Fibroblast of mammary gland (primary cell): ENCODE measurements at regions not wholly inside any gene's neighbourhood (a gene's known extent, or its start where the extent isn't known, plus 50 kb on each side); places are given as distances from the start of the nearest gene placed in this dataset.

ENCODE experiments used
- DNase-seq: peaks from one replicate; pipeline ENCODE4 v3.0.0-alpha.2; 2010; ENCODE audit warnings: low read depth
- H3K4me3 ChIP-seq: 2 replicates; pipeline ENCODE4 v1.5.1; 2011; ENCODE audit warnings: low read depth, mild to moderate bottlenecking, low read length, moderate library complexity; ENCODE audit not compliant: control insufficient read depth
- CTCF ChIP-seq: conservative IDR thresholded peaks from 2 replicates; pipeline ENCODE4 v1.5.1; 2011; ENCODE audit warnings: low read depth, low read length, inconsistent platforms; ENCODE audit not compliant: control insufficient read depth, insufficient read depth

- DNase-seq = no peak
- TF ChIP-seq CTCF = no peak
- no peak overlapping the region for H3K4me3 ChIP-seq
These were observed 170.5 kb upstream of the LRIG1 start for GRCh38 chr3:66671291-66671690.

GRCh38 chr3:66672830-66673229 is 172.0 kb upstream of the LRIG1 start:
- TF ChIP-seq CTCF = no peak
- DNase-seq = no peak
- H3K4me3 ChIP-seq = no peak overlapping the region

GRCh38 chr3:66673293-66673692 is 172.5 kb upstream of the LRIG1 start:
- no peak overlapping the region for H3K4me3 ChIP-seq
- no peak for DNase-seq
- no peak for TF ChIP-seq CTCF

- no peak overlapping the region for H3K4me3 ChIP-seq
- no peak for DNase-seq
- TF ChIP-seq CTCF = no peak
These were observed 174.5 kb upstream of the LRIG1 start for GRCh38 chr3:66675366-66675765.

GRCh38 chr3:66692042-66692765 is 191.4 kb upstream of the LRIG1 start:
- no peak for DNase-seq
- no peak overlapping the region for H3K4me3 ChIP-seq
- TF ChIP-seq CTCF = no peak

- no peak for DNase-seq
- TF ChIP-seq CTCF = no peak
- no peak overlapping the region for H3K4me3 ChIP-seq
These were observed 191.9 kb upstream of the LRIG1 start for GRCh38 chr3:66692766-66693150.

GRCh38 chr3:66693461-66694031 is 192.7 kb upstream of the LRIG1 start:
- no peak overlapping the region for H3K4me3 ChIP-seq
- TF ChIP-seq CTCF = no peak
- peak; percentile 14 for DNase-seq
